KMS-11 (cell line): ENCODE measurements at regions not wholly inside any gene's neighbourhood (a gene's known extent, or its start where the extent isn't known, plus 50 kb on each side); places are given as distances from the start of the nearest gene placed in this dataset.

Experiments used
- H2AFZ ChIP-seq: fragments of 200-600 bp; sonication (generic); 2 replicates; pipeline ENCODE4 v1.6.1; 2016; ENCODE audit warnings: antibody characterized with exemption, mixed run types, low read depth
- H3K27ac ChIP-seq: fragments of 200-600 bp; sonication (generic); 2 replicates; pipeline ENCODE4 v1.6.1; 2016; ENCODE audit warnings: mild to moderate bottlenecking, mixed run types
- H3K27me3 ChIP-seq: fragments of 200-600 bp; sonication (generic); 2 replicates; pipeline ENCODE4 v1.6.1; 2017; ENCODE audit warnings: mild to moderate bottlenecking, low read depth, mixed run types, moderate library complexity; ENCODE audit not compliant: insufficient read depth
- H3K36me3 ChIP-seq: fragments of 200-600 bp; sonication (generic); 2 replicates; pipeline ENCODE4 v1.6.1; 2017; ENCODE audit warnings: mild to moderate bottlenecking, mixed run types; ENCODE audit not compliant: insufficient read depth
- H3K4me1 ChIP-seq: fragments of 200-600 bp; sonication (generic); 2 replicates; pipeline ENCODE4 v1.6.1; 2016; ENCODE audit warnings: mild to moderate bottlenecking, low read depth, mixed run types; ENCODE audit not compliant: poor library complexity, severe bottlenecking
- H3K4me2 ChIP-seq: fragments of 200-600 bp; sonication (generic); 2 replicates; pipeline ENCODE4 v1.7.0; 2016; ENCODE audit warnings: mild to moderate bottlenecking, mixed run types
- H3K4me3 ChIP-seq: fragments of 200-600 bp; sonication (generic); IDR thresholded peaks from 2 replicates; pipeline ENCODE4 v1.6.1; 2017; ENCODE audit warnings: low read depth, low read length, mixed read lengths; ENCODE audit not compliant: insufficient read depth
- H3K79me2 ChIP-seq: fragments of 200-600 bp; sonication (generic); 2 replicates; pipeline ENCODE4 v1.6.1; 2016; ENCODE audit warnings: low read depth, mixed run types; ENCODE audit not compliant: insufficient read depth
- H3K9ac ChIP-seq: fragments of 200-600 bp; sonication (generic); 2 replicates; pipeline ENCODE4 v1.6.1; 2016; ENCODE audit warnings: mild to moderate bottlenecking, mixed run types
- H4K20me1 ChIP-seq: fragments of 200-600 bp; sonication (generic); 2 replicates; pipeline ENCODE4 v1.6.1; 2016; ENCODE audit warnings: mild to moderate bottlenecking, mixed run types; ENCODE audit not compliant: insufficient read depth
- CTCF ChIP-seq: fragments of 200-600 bp; sonication (generic); conservative IDR thresholded peaks from 2 replicates; pipeline ENCODE4 v1.6.1; 2017; ENCODE audit warnings: low read depth, mild to moderate bottlenecking, antibody characterized with exemption, low read length, moderate library complexity, mixed read lengths

GRCh38 chr4:166680796-166681195 is 553.5 kb downstream of the SPOCK3 start:
- Histone ChIP-seq H2AFZ (no peak overlapping the region), H3K27me3 (no peaks in the 10 kb centered on the region), H3K4me2 (no peak overlapping the region), H3K9ac (no peak overlapping the region), H4K20me1 (no peaks in the 10 kb centered on the region), H3K36me3 (no peaks in the 10 kb centered on the region), H3K4me1 (no peaks in the 10 kb centered on the region), H3K4me3 (no peak overlapping the region), H3K27ac (no peak overlapping the region), H3K79me2 (no peaks in the 10 kb centered on the region)
- TF ChIP-seq CTCF: no peak

GRCh38 chr4:166682200-166682599 is 552.1 kb downstream of the SPOCK3 start:
- no peak overlapping the region for H3K27ac ChIP-seq
- no peaks in the 10 kb centered on the region for H4K20me1 ChIP-seq
- H3K4me3 ChIP-seq: no peak overlapping the region
- H3K4me1 ChIP-seq: no peaks in the 10 kb centered on the region
- no peak for TF ChIP-seq CTCF
- H2AFZ ChIP-seq: no peak overlapping the region
- no peaks in the 10 kb centered on the region for H3K36me3 ChIP-seq
- H3K4me2 ChIP-seq: no peak overlapping the region
- H3K9ac ChIP-seq: no peak overlapping the region
- H3K79me2 ChIP-seq: no peaks in the 10 kb centered on the region
- no peaks in the 10 kb centered on the region for H3K27me3 ChIP-seq
